ENCODE measurements at regions not wholly inside any gene's neighbourhood (a gene's known extent, or its start where the extent isn't known, plus 50 kb on each side); places are given as distances from the start of the nearest gene placed in this dataset.

- TF ChIP-seq POLR2A (IDR thresholded peaks at IDR 0.05) (no peak), CTCF (IDR thresholded peaks at IDR 0.05) (no peak)
These were observed 222.8 kb downstream of the HLX start for GRCh38 chr1:221101807-221102605.

All from thyroid gland (tissue), 4 donors.